ENCODE measurements at regions not wholly inside any gene's neighbourhood (a gene's known extent, or its start where the extent isn't known, plus 50 kb on each side); places are given as distances from the start of the nearest gene placed in this dataset.

- intact Hi-C loops (cut with DNase I; ENCODE audit: low total_unique reads) (no loop called here), in situ Hi-C loops (cut with MboI; ENCODE audit: low pct_ligation_motif_present in 1 of 4, low pct_unique_long_range_greater_than_20kb in 1 of 4, low sequenced_read_pairs in 3 of 4) (no loop called here)
- TF ChIP-seq POLR2A (IDR thresholded peaks at IDR 0.05), result no peak
- TF ChIP-seq EP300 (IDR thresholded peaks at IDR 0.05; ENCODE audit: low read depth), result no peak
- no peak for TF ChIP-seq POLR2AphosphoS5 (IDR thresholded peaks at IDR 0.05)
- no peak for TF ChIP-seq CTCF (IDR thresholded peaks at IDR 0.05)
- Histone ChIP-seq H3K9me3 (no peaks in the 10 kb centered on the region), H3K4me3 (no peak overlapping the region), H3K27me3 (no peaks in the 10 kb centered on the region), H3K27ac (no peak overlapping the region), H3K4me1 (no peaks in the 10 kb centered on the region), H3K36me3 (no peaks in the 10 kb centered on the region)
- WGBS, 2 donors (ENCODE audit: low coverage in 1 of 2), result 58 to 63% methylated on average over 3 of the region's 3 CpGs
- no peak for DNase-seq
Observed at GRCh38 chr5:167319243-167319642, 972.2 kb upstream of the WWC1 start.

- TF ChIP-seq EP300 (IDR thresholded peaks at IDR 0.05; ENCODE audit: low read depth) (no peak), CTCF (IDR thresholded peaks at IDR 0.05) (no peak), POLR2AphosphoS5 (IDR thresholded peaks at IDR 0.05) (no peak), POLR2A (IDR thresholded peaks at IDR 0.05) (no peak)
- H3K9me3 ChIP-seq, result no peaks in the 10 kb centered on the region
Observed at GRCh38 chr5:167320019-167320418, 971.4 kb upstream of the WWC1 start.

GRCh38 chr5:167332309-167332708 lies 959.1 kb upstream of the WWC1 start:
- Histone ChIP-seq H3K9me3 (no peaks in the 10 kb centered on the region), H3K4me3 (no peak overlapping the region), H3K36me3 (no peaks in the 10 kb centered on the region), H3K4me1 (no peaks in the 10 kb centered on the region), H3K27ac (no peak overlapping the region), H3K27me3 (no peaks in the 10 kb centered on the region)
- no peak for TF ChIP-seq POLR2A (IDR thresholded peaks at IDR 0.05)
- TF ChIP-seq POLR2AphosphoS5 (IDR thresholded peaks at IDR 0.05), result no peak
- intact Hi-C loops (cut with DNase I; ENCODE audit: low total_unique reads) (no loop called here), in situ Hi-C loops (cut with MboI; ENCODE audit: low pct_ligation_motif_present in 1 of 4, low pct_unique_long_range_greater_than_20kb in 1 of 4, low sequenced_read_pairs in 3 of 4) (no loop called here)
- DNase-seq, result no peak
- WGBS, 2 donors (ENCODE audit: low coverage in 1 of 2), result 0 to 75% methylated on average over 1 to 5 of the region's 5 CpGs

More at GRCh38 chr5:167320019-167320418, 971.4 kb upstream of the WWC1 start:
- DNase-seq, result no peak
- Histone ChIP-seq H3K27me3 (no peaks in the 10 kb centered on the region), H3K36me3 (no peaks in the 10 kb centered on the region), H3K4me3 (no peak overlapping the region), H3K27ac (no peak overlapping the region), H3K4me1 (no peaks in the 10 kb centered on the region)
- intact Hi-C loops (cut with DNase I; ENCODE audit: low total_unique reads) (no loop called here), in situ Hi-C loops (cut with MboI; ENCODE audit: low pct_ligation_motif_present in 1 of 4, low pct_unique_long_range_greater_than_20kb in 1 of 4, low sequenced_read_pairs in 3 of 4) (no loop called here)

- H3K4me1 ChIP-seq, result no peaks in the 10 kb centered on the region
- in situ Hi-C loops (cut with MboI; ENCODE audit: low pct_ligation_motif_present in 1 of 4, low pct_unique_long_range_greater_than_20kb in 1 of 4, low sequenced_read_pairs in 3 of 4), result no loop called here
- H3K4me3 ChIP-seq, result no peak overlapping the region
- TF ChIP-seq CTCF (IDR thresholded peaks at IDR 0.05) (no peak), POLR2AphosphoS5 (IDR thresholded peaks at IDR 0.05) (no peak), POLR2A (IDR thresholded peaks at IDR 0.05) (no peak), EP300 (IDR thresholded peaks at IDR 0.05; ENCODE audit: low read depth) (no peak)
- no peak overlapping the region for H3K27ac ChIP-seq
- H3K27me3 ChIP-seq, result no peaks in the 10 kb centered on the region
- no peaks in the 10 kb centered on the region for H3K36me3 ChIP-seq
- intact Hi-C loops (cut with DNase I; ENCODE audit: low total_unique reads), result no loop called here
- no peak for DNase-seq
- no peaks in the 10 kb centered on the region for H3K9me3 ChIP-seq
- 83 to 85% methylated on average over 1 to 2 of the region's 2 CpGs for WGBS, 2 donors (ENCODE audit: low coverage in 1 of 2)
Observed at GRCh38 chr5:167336161-167336560, 955.3 kb upstream of the WWC1 start.

GRCh38 chr5:167339205-167339604 lies 952.2 kb upstream of the WWC1 start:
- in situ Hi-C loops (cut with MboI; ENCODE audit: low pct_ligation_motif_present in 1 of 4, low pct_unique_long_range_greater_than_20kb in 1 of 4, low sequenced_read_pairs in 3 of 4) (no loop called here), intact Hi-C loops (cut with DNase I; ENCODE audit: low total_unique reads) (no loop called here)
- no peak overlapping the region for H3K4me3 ChIP-seq
- H3K27me3 ChIP-seq, result no peaks in the 10 kb centered on the region
- DNase-seq, result no peak
- H3K4me1 ChIP-seq, result no peaks in the 10 kb centered on the region
- no peaks in the 10 kb centered on the region for H3K36me3 ChIP-seq
- H3K9me3 ChIP-seq, result no peaks in the 10 kb centered on the region
- TF ChIP-seq CTCF (IDR thresholded peaks at IDR 0.05), result no peak
- TF ChIP-seq POLR2AphosphoS5 (IDR thresholded peaks at IDR 0.05), result no peak
- no peak for TF ChIP-seq EP300 (IDR thresholded peaks at IDR 0.05; ENCODE audit: low read depth)
- TF ChIP-seq POLR2A (IDR thresholded peaks at IDR 0.05), result no peak
- no peak overlapping the region for H3K27ac ChIP-seq
- 45 to 82% methylated on average over 1 of the region's 1 CpG for WGBS, 2 donors (ENCODE audit: low coverage in 1 of 2)

Measured in transverse colon (tissue), 4 donors.